ENCODE measurements at regions not wholly inside any gene's neighbourhood (a gene's known extent, or its start where the extent isn't known, plus 50 kb on each side); places are given as distances from the start of the nearest gene placed in this dataset.
A peak's percentile ranks its signal among the peaks of the same experiment; 100 is the strongest.

DNA sequence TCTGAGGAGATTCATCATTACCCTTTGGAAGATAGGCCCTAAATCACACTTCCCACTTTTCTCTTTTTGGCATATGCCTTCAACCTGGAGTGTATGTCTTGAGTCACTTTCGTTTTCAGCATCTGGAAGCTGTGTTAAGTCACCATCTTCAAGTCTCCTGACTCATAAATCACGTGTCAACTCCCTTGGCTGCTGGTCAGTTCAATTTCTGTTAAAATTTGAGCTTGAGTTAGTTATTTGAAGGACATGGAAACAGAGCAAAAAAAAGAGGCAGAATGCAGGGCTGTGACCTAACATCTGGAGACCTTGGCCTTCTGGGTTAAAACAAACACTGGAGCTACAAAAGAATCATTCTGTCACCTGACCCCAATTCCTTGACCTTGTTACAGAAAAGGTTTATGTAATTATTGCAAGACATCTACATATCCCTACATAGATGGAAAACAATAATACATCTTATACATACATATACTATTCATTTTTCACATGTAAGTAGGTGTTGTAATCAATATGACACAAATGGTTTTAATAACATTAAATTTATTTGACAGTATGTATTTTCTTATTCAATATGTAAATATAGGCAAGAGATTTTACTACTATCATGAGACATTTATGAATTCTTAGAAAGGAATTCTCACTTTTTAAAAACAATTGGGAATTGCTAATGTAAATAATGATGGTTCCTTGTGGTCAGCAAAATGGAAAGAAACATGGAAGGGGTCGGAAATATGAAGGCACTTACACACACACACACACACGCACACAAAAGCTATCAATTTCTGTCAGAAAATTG, 169.7 kb upstream of the PHYHIPL start:
- no peaks in the 10 kb centered on the region for H3K27me3 ChIP-seq (ENCODE audit: insufficient read depth, low read length)
- no peaks in the 10 kb centered on the region for H3K4me1 ChIP-seq (ENCODE audit: insufficient read depth, low read length)
- H3K27ac ChIP-seq (ENCODE audit: low read length) = no peak overlapping the region
- H3K9ac ChIP-seq (ENCODE audit: low read depth, low read length) = no peak overlapping the region
- no peaks in the 10 kb centered on the region for H3K36me3 ChIP-seq (ENCODE audit: insufficient read depth, low read depth, low read length)
- H3K4me3 ChIP-seq (ENCODE audit: low read length) = no peak overlapping the region
- no peaks in the 10 kb centered on the region for H3K9me3 ChIP-seq (ENCODE audit: insufficient read depth, low read depth, low read length)

DNA sequence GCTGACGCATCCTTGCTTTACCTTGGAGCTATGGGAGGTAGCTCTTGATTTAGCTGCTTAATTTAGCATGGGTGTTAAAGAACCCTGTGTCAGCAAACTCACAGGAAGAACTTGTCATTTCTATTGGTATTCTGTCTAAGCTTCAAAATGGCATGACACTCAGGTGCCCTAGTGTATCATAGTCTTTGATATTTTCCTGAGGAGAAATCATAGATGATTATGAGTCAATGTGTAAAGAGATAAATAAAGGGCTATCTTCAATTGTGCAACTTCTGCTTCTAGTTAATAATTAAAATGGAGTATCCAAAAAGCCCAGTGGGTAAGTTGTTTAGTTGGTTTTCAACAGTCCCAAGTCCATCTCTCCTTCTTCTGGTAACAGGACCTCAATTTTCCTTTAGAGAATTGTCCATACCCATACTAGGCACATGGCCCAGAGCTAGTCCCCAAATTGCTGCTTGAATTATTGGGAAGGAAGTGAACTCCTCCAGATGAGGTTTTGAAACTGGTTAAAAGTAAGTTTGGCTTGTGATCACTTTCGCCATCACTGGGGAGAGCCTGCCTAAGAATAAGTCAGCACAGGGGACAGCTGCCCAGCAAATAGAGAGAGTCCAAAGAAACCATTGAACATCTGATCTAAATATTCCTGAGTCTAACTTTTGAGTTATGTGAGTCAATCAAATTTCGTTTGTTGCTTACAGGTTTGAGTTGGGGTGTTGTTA, 169.0 kb upstream of the PHYHIPL start:
- no peaks in the 10 kb centered on the region for H3K4me1 ChIP-seq (ENCODE audit: insufficient read depth, low read length)
- H3K27ac ChIP-seq (ENCODE audit: low read length) = no peak overlapping the region
- H3K9me3 ChIP-seq (ENCODE audit: insufficient read depth, low read depth, low read length) = no peaks in the 10 kb centered on the region
- no peak overlapping the region for H3K9ac ChIP-seq (ENCODE audit: low read depth, low read length)
- no peaks in the 10 kb centered on the region for H3K36me3 ChIP-seq (ENCODE audit: insufficient read depth, low read depth, low read length)
- no peaks in the 10 kb centered on the region for H3K27me3 ChIP-seq (ENCODE audit: insufficient read depth, low read length)
- H3K4me3 ChIP-seq (ENCODE audit: low read length) = no peak overlapping the region

DNA sequence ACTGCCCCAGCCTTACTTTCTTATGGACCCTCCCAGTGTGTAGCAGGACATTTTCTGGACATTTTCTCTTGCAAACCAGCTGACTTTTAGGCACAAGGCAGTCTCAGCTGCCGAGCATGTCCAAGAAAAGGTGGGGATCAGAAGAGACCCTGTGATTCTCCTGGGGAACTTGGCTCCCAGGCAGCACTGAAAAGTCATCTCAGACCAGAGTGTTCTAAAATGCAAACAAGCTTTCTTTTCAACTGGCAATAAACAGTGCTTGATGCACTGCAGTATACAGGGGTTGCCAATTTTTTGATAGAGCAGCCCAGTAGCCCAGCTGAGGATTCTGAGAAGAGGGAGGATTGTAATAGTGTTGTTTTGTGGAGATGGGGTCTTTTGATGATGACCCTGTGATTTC, 168.0 kb upstream of the PHYHIPL start:
- Histone ChIP-seq H3K9ac (ENCODE audit: low read depth, low read length) (no peak overlapping the region), H3K27me3 (ENCODE audit: insufficient read depth, low read length) (no peaks in the 10 kb centered on the region), H3K4me1 (ENCODE audit: insufficient read depth, low read length) (no peaks in the 10 kb centered on the region), H3K4me3 (ENCODE audit: low read length) (no peak overlapping the region), H3K36me3 (ENCODE audit: insufficient read depth, low read depth, low read length) (no peaks in the 10 kb centered on the region), H3K27ac (ENCODE audit: low read length) (no peak overlapping the region), H3K9me3 (ENCODE audit: insufficient read depth, low read depth, low read length) (no peaks in the 10 kb centered on the region)

DNA sequence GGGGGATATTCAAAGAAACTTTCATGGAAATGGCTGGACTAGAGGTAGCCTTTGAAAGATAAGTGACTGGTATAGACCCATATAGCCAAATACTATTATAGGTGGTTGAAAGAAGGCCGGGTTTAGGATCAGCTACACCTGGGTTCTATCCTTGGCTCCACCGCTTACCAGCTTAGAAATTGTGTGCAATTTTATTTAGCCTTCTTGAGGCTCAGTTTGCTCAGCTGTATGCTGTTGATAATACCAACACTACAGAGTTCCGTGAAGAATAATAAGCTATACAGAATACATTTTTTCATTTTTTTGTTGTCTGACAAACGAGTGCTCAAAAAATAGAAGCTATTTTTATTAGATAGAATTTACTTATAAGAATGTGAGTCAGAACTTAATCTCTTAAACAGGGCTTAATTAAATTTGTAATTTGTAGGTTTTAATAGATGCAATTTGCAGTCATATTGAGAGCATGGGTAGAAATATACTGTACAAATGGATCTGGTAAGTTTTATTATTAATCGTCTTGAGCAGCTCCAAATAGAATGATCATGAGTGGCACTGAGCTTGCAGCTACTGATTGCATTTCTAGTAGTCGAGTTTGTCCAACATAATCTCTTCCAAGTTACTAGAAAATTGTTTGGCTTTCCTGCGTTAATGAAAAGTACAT, 164.3 kb upstream of the PHYHIPL start:
- no peaks in the 10 kb centered on the region for H3K4me1 ChIP-seq (ENCODE audit: insufficient read depth, low read length)
- H3K4me3 ChIP-seq (ENCODE audit: low read length) = no peak overlapping the region
- no peak overlapping the region for H3K27ac ChIP-seq (ENCODE audit: low read length)
- H3K9ac ChIP-seq (ENCODE audit: low read depth, low read length) = peak overlapping the region; percentile 25; the same call in 1 of the 2 replicates
- H3K9me3 ChIP-seq (ENCODE audit: insufficient read depth, low read depth, low read length) = no peaks in the 10 kb centered on the region
- H3K27me3 ChIP-seq (ENCODE audit: insufficient read depth, low read length) = no peaks in the 10 kb centered on the region
- no peaks in the 10 kb centered on the region for H3K36me3 ChIP-seq (ENCODE audit: insufficient read depth, low read depth, low read length)

DNA sequence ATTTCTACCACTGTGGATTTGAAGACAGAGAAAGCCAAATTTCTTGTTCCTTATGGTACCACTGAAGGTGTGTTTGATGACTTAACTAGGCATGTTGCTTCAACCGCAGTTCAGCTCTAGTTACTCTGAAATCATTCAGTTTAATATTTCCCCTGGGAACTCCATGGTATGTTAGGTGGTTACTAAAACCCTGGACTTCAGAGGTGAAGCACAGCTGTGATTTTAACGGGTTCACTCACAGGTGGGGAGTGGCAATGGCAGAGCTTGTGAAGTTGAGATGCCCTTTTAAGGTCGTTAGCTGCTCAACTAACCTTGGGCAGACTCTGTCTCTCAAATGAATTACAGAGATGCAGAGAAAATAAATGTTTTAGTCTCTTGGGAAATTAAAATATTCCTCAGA, 163.6 kb upstream of the PHYHIPL start:
- H3K9me3 ChIP-seq (ENCODE audit: insufficient read depth, low read depth, low read length) = no peaks in the 10 kb centered on the region
- H3K4me3 ChIP-seq (ENCODE audit: low read length) = no peak overlapping the region
- H3K27me3 ChIP-seq (ENCODE audit: insufficient read depth, low read length) = no peaks in the 10 kb centered on the region
- no peaks in the 10 kb centered on the region for H3K36me3 ChIP-seq (ENCODE audit: insufficient read depth, low read depth, low read length)
- no peaks in the 10 kb centered on the region for H3K4me1 ChIP-seq (ENCODE audit: insufficient read depth, low read length)
- no peak overlapping the region for H3K27ac ChIP-seq (ENCODE audit: low read length)
- peak overlapping the region; percentile 25; the same call in 1 of the 2 replicates for H3K9ac ChIP-seq (ENCODE audit: low read depth, low read length)

DNA sequence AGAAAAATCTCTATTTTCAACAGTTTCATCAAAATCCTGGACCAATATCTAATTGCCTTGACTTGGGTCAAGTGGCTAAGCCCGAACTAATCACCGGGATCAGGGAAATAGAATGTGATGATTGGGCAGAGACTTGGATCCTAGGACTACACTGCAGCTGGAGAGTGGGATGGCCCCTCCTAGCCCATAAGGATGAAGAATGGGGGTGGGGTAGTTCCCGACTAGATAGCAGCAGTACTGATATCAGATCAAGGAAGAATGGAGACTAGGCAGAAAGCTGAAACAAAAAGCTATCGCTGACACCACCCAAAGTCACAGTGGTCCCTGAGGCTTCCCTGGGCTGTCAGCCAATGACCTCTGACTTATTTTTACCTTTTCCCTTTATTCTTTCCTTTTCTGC, 160.4 kb upstream of the PHYHIPL start:
- no peak overlapping the region for H3K4me3 ChIP-seq (ENCODE audit: low read length)

DNA sequence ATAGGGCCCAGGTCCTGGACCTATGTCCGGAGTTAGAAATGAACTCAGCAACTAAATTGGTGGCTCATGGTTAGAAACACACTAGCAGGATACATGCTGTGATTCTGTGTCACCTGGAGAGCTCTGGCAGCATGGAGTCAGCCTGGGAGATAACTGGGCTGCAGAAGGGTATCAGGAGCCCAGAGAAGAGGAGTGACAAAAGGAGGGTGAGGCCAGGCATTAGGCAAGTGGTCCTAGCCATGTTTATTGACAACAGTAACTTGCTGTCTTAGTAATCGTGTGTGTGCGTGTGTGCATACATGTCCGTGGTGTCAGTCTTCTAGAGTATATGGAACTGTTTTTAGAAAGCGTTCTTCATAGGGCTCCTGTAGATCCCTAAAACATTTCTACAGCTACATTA, 157.5 kb upstream of the PHYHIPL start:
- Histone ChIP-seq H3K4me3 (ENCODE audit: low read length) (no peak overlapping the region), H3K27ac (ENCODE audit: low read length) (no peak overlapping the region), H3K36me3 (ENCODE audit: insufficient read depth, low read depth, low read length) (no peaks in the 10 kb centered on the region), H3K9me3 (ENCODE audit: insufficient read depth, low read depth, low read length) (no peaks in the 10 kb centered on the region), H3K4me1 (ENCODE audit: insufficient read depth, low read length) (no peaks in the 10 kb centered on the region), H3K9ac (ENCODE audit: low read depth, low read length) (no peak overlapping the region), H3K27me3 (ENCODE audit: insufficient read depth, low read length) (no peaks in the 10 kb centered on the region)

More for the DNA sequence above, 160.4 kb upstream of the PHYHIPL start:
- H3K27ac ChIP-seq (ENCODE audit: low read length) = no peak overlapping the region
- H3K4me1 ChIP-seq (ENCODE audit: insufficient read depth, low read length) = no peaks in the 10 kb centered on the region
- no peak overlapping the region for H3K9ac ChIP-seq (ENCODE audit: low read depth, low read length)
- no peaks in the 10 kb centered on the region for H3K36me3 ChIP-seq (ENCODE audit: insufficient read depth, low read depth, low read length)
- H3K9me3 ChIP-seq (ENCODE audit: insufficient read depth, low read depth, low read length) = no peaks in the 10 kb centered on the region
- H3K27me3 ChIP-seq (ENCODE audit: insufficient read depth, low read length) = no peaks in the 10 kb centered on the region

DNA sequence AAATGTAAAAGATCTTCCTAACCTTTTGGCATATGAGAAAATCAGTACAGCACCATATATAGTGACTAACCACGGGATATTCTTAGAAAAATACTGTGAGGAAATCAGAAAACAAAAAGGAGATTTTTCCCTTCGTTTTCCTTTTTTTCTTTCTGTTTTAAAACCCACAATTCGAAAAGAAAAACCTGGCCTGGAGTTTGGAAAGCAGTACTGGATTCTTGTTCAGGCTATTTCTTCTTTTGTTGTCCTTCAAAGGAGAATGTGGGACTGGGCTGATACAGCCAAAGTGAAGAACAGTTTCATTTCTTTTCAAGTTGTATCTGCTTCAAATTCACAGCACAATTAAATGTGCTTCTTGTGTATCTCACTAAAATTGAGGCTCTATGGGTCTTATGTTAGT, 156.8 kb upstream of the PHYHIPL start:
- no peak overlapping the region for H3K9ac ChIP-seq (ENCODE audit: low read depth, low read length)
- H3K9me3 ChIP-seq (ENCODE audit: insufficient read depth, low read depth, low read length) = no peaks in the 10 kb centered on the region
- H3K27me3 ChIP-seq (ENCODE audit: insufficient read depth, low read length) = no peaks in the 10 kb centered on the region
- H3K27ac ChIP-seq (ENCODE audit: low read length) = no peak overlapping the region
- H3K4me3 ChIP-seq (ENCODE audit: low read length) = no peak overlapping the region
- H3K36me3 ChIP-seq (ENCODE audit: insufficient read depth, low read depth, low read length) = no peaks in the 10 kb centered on the region
- no peaks in the 10 kb centered on the region for H3K4me1 ChIP-seq (ENCODE audit: insufficient read depth, low read length)

DNA sequence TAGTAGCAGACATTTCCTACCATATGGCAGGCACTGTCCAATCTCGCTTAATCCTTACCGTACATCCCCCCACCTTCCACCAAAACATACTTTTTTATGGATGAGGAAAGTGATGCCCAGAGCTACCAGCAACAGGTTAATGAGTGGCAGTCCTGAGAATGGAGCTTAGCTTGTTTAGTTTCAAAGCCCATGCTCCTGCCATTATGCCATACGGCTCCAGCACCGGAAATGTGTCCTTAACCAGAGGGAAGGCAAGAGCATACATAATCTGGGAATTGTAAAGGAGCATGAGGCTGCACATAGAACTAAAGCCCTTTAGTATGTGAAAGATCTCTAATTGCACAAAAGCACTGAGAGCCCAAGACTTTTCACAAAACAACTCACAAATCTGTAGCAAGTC, 155.9 kb upstream of the PHYHIPL start:
- no peaks in the 10 kb centered on the region for H3K9me3 ChIP-seq (ENCODE audit: insufficient read depth, low read depth, low read length)
- H3K36me3 ChIP-seq (ENCODE audit: insufficient read depth, low read depth, low read length) = no peaks in the 10 kb centered on the region
- H3K4me1 ChIP-seq (ENCODE audit: insufficient read depth, low read length) = no peaks in the 10 kb centered on the region
- H3K9ac ChIP-seq (ENCODE audit: low read depth, low read length) = no peak overlapping the region
- H3K27me3 ChIP-seq (ENCODE audit: insufficient read depth, low read length) = no peaks in the 10 kb centered on the region
- H3K4me3 ChIP-seq (ENCODE audit: low read length) = no peak overlapping the region
- no peak overlapping the region for H3K27ac ChIP-seq (ENCODE audit: low read length)

DNA sequence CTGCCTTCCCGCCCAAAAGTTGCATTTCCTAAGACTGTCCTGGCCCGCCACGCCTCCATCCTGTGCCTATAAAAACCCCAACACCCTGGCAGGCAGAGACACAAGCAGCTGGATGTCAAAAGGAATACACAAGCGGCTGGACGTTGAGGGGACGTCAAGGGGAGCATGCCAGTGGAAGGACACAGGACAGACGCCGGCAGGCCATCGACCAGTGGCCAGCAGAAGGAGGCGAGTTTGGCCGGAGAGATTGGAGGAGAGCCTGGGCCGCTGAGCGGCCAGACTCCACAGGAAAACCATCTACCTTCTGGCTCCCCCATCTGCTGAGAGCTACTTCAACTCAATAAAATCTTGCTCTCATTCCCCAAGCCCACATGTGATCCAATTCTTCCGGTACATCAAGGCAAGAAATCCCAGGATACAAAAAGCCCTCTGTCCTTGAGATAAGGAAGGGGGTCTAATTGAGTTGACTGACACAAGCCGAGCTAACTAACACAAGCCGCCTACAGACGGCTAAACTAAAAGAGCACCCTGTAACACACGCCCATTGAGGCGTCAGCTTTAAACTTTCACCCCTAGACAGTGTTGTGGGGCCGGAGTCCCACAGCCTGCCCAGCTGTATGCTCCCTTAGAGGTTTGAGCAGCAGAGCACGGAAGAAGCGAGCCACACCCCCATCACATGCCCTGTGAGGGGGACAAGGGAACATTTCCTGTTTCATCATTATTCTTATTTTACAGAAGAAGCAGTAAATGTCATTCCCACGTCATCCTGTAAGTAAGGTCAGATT, 150.3 kb upstream of the PHYHIPL start:
- no peaks in the 10 kb centered on the region for H3K9me3 ChIP-seq (ENCODE audit: insufficient read depth, low read depth, low read length)
- no peak overlapping the region for H3K4me3 ChIP-seq (ENCODE audit: low read length)
- no peaks in the 10 kb centered on the region for H3K36me3 ChIP-seq (ENCODE audit: insufficient read depth, low read depth, low read length)
- H3K27me3 ChIP-seq (ENCODE audit: insufficient read depth, low read length) = no peaks in the 10 kb centered on the region
- no peaks in the 10 kb centered on the region for H3K4me1 ChIP-seq (ENCODE audit: insufficient read depth, low read length)
- no peak overlapping the region for H3K27ac ChIP-seq (ENCODE audit: low read length)
- no peak overlapping the region for H3K9ac ChIP-seq (ENCODE audit: low read depth, low read length)

DNA sequence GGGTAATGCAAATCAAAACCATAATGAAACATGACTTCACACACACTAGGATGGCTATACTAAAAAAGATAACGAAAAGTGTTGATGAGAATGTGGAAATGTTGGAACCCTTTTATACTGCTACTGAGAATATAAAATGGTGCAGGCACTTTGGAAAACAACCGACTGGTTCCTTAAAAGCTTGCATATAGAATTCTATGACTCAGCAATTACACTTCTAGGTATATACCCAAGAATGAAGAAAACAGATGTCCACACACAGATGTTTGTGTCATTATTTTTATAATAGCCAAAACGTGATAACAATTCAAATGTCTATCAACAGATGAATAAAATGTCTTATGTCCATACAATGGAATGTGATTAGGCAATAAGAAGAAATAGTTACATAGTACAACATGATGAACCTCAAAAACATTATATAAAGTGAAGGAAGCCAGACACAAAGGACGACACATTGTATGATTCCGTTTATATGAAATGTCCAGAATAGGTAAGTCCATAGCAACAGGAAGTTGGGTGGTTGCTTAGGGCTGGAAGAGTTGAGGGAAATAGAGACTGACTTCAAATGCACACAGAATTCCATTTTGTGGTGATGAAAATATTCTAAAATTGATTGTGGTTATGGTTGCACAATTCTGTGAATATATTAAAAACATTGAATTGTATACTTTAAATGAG, 148.3 kb upstream of the PHYHIPL start:
- Histone ChIP-seq H3K27ac (ENCODE audit: low read length) (no peak overlapping the region), H3K4me1 (ENCODE audit: insufficient read depth, low read length) (no peaks in the 10 kb centered on the region), H3K36me3 (ENCODE audit: insufficient read depth, low read depth, low read length) (no peaks in the 10 kb centered on the region), H3K9ac (ENCODE audit: low read depth, low read length) (no peak overlapping the region), H3K4me3 (ENCODE audit: low read length) (no peak overlapping the region), H3K9me3 (ENCODE audit: insufficient read depth, low read depth, low read length) (no peaks in the 10 kb centered on the region), H3K27me3 (ENCODE audit: insufficient read depth, low read length) (no peaks in the 10 kb centered on the region)
